ENCODE measurements at regions not wholly inside any gene's neighbourhood (a gene's known extent, or its start where the extent isn't known, plus 50 kb on each side); places are given as distances from the start of the nearest gene placed in this dataset.

DNA sequence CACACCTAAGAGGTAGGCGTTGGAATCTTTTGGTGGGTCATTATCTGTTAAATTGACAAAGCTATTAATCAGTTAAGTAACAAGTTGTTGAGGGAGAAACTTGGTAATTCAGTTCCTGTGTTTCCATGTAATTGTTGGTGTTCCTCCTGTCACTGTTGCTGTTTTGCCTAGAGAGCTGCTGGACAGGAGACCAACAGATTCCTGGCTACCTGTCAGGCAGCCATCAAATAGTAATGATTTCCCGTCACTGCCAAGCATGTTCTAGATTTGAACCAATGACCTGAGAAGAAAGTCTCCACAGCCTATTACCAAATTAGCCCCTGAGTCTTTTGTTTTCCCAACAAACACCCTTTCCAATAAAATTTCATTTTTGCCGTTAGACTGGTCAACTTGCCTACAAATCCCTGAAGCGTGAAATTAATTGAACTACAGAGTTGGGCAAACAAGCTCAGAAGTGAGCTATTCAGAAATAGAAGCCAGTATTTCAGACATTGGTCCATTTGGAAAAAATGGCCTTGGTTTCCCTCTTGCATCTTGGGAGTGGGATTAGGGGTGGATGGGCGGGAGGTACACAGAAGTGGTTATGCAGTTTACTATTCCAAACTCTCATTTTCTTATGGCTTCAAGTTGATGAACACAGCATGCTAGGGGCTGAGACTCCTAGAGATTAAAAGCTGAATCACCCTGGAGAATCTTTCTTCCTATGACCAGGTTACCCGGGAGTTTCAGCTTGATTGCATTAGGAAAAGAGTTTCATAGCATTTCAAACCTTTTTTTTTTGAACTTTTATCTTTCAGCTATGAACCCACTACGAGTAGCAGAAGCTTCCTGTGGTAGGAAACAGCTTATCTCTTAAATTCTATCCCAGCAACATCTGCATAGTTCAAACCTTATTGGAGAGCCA lies 262.8 kb upstream of the MAF start:
- TF ChIP-seq, protein P1, sequence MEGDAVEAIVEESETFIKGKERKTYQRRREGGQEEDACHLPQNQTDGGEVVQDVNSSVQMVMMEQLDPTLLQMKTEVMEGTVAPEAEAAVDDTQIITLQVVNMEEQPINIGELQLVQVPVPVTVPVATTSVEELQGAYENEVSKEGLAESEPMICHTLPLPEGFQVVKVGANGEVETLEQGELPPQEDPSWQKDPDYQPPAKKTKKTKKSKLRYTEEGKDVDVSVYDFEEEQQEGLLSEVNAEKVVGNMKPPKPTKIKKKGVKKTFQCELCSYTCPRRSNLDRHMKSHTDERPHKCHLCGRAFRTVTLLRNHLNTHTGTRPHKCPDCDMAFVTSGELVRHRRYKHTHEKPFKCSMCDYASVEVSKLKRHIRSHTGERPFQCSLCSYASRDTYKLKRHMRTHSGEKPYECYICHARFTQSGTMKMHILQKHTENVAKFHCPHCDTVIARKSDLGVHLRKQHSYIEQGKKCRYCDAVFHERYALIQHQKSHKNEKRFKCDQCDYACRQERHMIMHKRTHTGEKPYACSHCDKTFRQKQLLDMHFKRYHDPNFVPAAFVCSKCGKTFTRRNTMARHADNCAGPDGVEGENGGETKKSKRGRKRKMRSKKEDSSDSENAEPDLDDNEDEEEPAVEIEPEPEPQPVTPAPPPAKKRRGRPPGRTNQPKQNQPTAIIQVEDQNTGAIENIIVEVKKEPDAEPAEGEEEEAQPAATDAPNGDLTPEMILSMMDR (IDR thresholded peaks at IDR 0.05) = no peak
- TF ChIP-seq POLR2AphosphoS5 (IDR thresholded peaks at IDR 0.05; ENCODE audit: low read depth, low read length) (no peak), SIN3A (IDR thresholded peaks at IDR 0.05; ENCODE audit: borderline replicate concordance, insufficient read depth, low read depth, low read length) (no peak)
